ENCODE measurements at regions not wholly inside any gene's neighbourhood (a gene's known extent, or its start where the extent isn't known, plus 50 kb on each side); places are given as distances from the start of the nearest gene placed in this dataset.
"Not testable (repeated sequence)": the region's sequence is repeated elsewhere in the genome, so short reads cannot be mapped to it uniquely, and the experiment has no call there.

DNA sequence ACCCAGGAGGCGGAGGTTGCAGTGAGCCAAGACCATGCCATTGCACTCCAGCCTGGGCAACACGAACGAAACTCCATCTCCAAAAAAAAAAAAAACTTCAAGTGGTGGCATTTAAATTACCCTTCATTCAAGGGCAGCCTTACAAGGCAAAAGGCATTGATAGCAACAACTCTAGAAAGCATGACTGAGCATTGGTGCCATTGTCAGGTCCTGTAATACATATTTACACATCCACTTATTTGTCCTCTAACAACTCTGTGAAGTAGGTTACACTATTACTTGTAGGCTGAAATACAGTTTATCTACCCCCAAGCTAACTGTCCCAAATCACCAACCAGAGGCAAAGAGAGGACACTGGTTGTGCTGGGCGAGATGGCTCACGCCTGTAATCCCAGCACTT is 52.7 kb upstream of the LARP1 start:
- DNase-seq = no peak

DNA sequence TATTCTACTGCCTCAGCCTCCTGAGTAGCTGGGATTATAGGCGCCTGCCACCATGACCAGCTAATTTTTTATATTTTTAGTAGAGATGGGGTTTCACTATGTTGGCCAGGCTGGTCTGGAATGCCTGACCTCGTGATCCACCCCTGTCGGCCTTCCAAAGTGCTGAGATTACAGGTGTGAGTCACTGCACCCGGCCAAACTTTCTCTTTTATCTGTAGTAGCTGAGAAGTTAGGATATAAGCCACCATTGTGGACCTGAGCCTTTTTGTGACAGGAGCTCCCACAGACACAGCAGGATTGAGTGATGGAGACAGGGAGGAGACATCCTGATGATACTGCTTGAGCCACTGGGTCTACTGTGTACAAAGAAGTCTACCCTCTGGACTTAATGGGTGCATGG is 53.5 kb upstream of the LARP1 start:
- not testable (repeated sequence) for DNase-seq

DNA sequence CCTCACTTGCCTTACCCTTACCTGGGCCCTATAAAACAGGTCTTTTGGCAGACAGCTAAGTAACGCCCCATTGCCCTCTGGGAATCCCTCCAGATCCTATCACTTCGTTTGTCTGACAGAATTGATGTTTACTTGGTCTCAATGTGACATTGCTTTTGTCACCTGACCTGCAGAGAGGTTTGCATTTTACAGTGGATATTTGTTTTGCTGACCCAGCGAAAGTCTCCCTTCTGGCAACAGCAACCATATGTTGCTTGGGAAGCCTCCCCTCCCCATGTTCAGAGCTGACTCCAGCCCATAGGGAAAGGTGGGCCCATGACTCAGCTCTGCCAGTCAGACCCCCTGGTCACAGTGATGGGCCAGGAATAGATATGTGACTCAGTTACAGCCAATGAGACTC is 54.0 kb upstream of the LARP1 start:
- DNase-seq = peak; percentile 84

DNA sequence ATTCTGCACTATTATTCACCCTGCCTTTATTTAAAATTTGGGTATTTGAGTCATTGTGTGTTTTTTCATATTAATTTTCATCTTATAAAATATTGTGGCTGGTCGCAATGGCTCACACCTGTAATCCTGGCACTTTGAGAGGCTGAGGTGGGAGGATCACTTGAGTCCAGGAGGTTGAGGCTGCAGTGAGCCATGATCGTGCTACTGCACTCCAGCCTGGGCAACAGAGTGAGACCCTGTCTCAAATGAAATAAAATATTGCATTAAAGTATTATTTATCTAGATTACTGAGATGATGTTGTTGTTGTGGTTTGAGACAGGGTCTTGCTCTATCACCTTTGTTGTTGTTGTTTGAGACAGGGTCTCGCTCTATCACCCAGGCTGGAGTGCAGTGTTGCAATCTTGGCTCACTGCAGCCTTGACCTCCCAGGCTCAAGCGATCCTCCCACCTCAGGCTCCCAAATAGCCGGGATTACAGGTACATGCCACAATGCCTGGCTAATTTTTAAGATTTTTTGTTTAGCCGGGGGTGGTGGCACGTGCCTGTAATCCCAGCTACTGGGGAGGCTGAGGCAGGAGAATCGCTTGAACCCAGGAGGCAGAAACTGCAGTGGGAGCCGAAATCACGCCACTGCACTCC is 54.8 kb upstream of the LARP1 start:
- DNase-seq = not testable (repeated sequence)

DNA sequence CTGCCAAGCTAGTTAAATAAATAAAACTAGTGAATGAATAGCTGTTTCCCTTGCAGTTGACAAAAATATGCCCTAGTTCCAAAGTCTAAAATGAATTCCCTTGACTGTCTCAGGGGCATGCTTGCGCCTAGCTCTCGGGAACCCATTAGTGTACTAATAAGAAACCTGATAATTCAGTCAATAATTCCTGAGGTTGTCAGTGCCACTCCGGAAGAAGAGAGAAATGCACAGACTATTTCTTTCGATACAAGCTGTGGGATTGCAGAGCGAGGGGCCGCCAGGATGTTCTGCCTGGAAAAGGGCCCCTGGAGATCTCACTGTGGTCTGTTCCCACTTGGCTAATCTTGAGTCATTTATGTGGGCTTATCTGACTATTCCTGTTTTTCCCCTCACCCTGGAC is 56.4 kb upstream of the LARP1 start:
- DNase-seq = no peak

DNA sequence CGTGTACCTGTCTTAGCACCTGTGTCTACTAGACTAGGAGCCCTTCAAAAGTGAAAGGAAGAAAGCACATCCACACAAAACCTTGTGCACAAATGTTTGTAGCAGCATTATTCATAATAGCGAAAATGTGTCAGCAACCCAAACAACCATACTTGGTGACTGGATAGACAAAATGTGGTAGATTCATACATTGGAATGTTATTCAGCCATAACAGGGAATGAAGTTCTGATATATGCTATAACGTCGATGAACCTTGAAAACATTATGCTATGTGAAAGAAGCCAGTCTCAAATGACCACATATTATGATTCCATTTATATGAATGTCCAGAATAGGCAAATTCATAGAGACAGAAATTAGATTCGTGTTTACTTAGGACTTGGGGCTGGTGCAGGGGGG is 57.8 kb upstream of the LARP1 start:
- no peak for DNase-seq

DNA sequence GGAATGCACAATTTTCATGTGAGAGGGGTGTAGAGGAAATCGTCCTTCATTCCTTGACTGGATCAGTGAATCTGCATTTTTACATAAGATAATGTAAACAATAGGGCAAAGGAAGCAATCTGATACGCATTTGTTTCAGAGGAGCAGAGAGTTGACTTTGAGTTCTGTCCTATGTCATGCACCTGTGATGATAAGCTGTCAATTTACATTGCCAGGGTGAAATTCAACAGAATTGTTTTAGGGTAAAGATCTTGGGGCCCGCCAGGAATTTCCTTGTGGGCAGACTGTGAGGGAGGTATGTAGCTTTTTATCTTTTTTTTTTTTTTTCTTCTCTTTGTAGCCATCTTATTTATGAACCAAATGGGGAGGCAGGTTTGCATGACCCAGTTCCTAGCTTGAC is 58.3 kb upstream of the LARP1 start:
- no peak for DNase-seq

DNA sequence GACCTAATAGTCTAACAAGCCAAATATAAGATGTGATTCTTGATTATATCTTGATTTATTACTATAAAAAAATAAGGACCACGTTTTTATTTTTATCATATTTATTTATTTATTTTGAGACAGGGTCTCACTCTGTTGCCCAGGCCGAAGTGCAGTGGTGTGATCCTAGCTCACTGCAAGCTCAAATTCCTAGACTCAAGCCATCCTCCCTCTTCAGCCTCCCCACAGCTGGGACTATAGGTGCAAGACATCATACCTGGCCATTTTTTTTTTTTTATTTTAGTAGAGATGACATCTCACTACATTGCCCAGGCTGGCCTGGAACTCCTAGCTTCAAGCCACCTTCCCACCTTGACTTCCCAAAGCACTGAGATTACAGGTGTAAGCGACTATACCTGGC is 61.0 kb upstream of the LARP1 start:
- no peak for DNase-seq

DNA sequence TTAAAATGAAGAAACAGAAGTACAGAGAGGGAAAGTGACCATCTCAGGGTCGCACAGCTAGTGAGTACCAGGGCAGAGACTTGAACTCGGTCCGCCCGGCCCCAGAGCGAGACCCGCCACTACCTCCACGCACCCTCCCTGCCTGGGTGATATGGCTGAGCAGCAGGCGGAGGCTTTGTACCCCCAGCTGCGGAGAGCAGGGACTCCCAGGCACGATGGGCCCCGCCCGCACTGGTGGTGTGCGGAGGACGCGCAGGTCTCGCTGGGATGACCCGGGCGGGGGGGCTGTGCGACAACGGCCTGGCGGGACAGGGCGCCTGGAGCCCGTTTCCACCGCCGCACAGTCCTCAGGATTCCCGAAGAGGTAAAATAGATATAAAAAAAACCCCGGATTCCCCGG is 64.7 kb upstream of the LARP1 start:
- DNase-seq = no peak

DNA sequence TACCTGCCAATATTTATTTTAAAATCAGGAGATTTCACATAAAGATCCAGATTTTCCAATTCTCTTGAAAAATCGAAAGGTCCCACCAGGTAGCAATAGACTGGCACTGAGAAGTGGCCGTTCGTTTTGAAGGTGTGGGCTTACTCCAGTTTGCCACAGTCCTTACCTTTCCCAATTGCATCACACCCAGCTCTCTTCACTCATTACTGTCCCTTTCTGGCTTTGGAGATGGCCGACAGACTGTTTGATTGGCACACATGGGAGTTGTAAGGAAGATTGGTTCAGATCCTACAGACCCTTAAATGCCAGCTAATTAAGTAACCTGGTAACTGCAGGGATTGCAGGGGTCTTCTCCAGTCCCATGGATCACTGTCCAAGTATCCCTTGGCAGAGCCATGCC is 68.7 kb upstream of the LARP1 start:
- DNase-seq = no peak

DNA sequence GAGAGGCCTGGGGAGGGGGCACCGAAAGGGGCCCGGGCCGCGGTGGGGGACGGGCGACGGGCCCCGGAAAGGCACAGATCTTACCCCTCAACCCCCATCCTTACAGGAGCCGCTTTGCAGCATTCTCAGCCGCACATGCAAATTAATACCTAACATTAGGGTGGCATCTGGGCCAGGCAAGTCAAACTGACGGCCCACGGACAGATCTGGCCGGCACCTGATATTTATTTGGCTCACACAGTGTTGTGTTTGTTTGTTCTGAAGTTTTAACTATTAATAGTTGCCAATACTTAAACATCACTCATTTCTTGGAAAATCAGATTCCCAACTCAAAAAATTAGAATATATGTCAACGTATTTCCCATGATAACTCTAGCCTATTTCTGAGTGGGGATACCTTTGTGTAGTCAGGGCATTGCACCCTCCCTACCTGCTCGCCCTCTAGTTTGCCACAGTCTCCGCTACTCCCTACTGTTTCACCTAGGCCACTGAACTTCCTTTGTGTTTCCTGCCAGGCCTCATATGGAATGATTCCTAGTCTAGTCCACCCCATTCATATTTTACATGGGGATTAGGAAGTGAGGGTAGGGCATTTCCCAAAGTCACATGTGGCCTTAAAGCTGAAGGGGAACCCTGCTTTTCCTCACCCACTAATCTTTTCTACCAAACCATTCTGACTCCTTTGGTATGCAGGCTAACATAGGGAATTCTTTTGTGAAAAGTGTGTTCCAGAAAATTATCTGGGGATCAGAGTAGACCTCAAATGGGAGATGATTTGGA is 71.9 kb upstream of the LARP1 start:
- no peak for DNase-seq

DNA sequence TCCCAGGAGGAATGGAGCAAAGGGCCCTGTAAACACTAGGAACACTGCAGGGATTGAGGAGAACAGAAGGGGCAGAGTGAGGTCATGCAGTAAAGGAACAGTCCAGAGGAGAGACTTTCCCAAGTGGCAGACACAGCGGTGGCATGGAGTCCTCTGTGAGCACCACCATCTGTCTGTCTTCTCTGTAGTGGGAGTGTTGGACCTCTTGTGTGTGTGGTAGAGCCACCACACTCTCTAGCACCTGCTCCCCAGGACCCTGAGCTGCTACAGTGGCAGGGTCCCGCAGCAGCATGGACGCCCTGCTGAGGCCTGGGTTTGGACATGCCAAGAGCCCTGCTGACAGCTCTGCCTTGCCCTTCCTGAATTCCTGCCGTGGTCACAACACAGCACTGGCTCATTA is 75.7 kb upstream of the LARP1 start:
- no peak for DNase-seq

DNA sequence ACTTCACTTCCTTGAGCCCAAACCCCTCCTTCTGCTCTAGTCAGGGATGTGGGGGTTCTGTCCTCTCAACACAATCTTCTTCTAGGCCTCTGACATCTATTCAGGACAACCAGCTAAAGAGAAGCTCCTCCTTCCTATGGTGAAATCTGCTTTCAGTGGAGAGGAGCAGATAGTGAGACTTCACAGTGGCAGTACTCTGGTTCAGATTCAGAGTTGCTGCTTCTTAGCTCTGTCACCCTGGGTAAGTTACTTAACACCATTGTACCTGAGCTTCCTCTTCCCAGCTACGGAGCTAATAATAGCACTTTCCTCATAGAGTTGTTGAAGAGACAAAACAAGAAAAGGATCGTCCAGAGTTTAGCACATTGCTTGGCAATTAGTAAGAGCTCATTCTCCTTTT is 77.3 kb upstream of the LARP1 start:
- no peak for DNase-seq

DNA sequence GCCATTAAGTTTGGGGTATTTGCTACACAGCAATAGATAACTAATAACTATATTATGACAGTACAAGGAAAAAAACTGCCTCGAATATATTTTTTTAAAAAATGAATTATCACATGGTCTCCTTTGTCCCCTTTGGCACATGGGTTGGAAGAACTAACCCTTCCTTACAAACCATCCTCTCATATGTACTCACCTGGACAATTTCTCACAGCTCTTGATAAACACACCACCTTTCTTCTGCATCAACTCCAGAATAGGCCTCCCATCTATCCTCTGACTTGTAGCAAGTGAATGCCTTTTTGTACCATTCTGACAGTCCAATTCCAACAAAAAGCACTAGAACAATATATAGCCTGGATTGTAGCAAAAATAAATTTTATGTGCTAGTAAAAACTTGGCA is 78.7 kb upstream of the LARP1 start:
- DNase-seq = no peak

DNA sequence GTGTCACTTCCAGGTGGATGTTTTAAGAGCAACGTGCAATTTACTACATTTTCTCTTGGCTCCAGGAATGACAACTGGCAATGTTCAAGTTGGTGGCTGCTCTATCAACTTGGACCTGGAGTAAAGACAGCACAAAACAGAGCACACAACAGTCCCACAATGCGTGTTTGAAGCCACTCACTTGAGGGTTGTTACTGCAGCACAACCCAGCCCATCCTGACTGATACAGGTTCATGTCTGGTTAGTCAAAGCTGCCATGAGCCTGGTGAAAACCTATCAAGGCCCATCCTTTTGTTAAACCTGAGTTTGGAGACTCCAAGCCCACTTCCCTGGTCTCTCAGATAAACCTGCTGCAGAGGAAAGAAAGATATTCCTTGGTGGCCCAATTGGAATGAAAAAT is 81.1 kb upstream of the LARP1 start:
- DNase-seq = no peak

DNA sequence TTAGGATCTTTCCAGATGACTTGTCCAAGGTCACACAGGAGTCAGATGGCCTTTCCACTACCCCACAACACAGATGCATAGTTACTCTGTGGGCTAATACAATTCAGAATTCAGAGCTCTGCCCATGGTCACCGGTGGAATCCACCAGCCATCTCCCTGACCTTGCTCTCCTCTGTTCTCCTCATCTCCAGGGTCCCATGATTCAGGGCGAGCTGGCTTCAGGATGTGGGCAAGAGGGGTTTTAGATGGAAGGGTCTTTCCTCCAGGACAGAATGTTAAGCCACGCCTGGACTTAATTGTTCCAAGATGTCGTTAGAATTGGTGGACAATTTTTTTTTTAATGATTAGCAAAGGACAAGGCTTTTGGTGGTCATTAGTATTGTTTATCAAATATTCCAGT is 81.7 kb upstream of the LARP1 start:
- DNase-seq = no peak

DNA sequence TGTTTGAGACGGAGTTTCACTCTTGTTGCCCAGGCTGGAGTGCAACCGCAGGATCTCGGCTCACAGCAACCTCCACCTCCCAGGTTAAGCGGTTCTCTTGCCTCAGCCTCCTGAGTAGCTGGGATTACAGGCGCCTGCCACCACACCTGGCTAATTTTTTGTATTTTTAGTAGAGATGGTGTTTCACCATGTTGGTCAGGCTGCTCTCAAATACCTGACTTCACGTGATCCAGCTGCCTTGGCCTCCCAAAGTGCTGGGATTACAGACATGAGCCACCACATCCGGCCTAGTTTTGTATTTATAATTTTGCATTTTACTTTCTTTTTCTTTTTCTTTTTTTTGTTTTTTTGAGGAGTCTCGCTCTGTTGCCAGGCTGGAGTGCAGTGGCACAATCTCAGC is 85.3 kb upstream of the LARP1 start:
- DNase-seq = not testable (repeated sequence)

DNA sequence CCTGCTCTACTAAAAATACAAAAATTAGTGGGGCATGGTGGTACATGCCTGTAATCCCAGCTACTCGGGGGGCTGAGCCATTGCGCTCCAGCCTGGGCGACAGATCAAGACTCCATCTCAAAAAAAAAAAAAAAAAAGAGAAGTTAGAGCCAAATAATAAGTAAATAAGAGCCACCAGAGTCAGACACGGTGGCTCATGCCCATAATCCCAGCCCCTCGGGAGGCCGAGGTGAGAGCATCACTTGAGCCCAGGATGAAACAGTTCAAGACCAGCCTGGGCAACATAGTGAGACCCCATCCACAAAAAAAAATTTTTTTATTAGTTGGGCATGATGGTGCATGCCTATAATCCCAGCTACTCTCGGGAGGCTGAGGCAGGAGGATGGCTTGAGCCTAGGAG is 85.8 kb upstream of the LARP1 start:
- DNase-seq = no peak

DNA sequence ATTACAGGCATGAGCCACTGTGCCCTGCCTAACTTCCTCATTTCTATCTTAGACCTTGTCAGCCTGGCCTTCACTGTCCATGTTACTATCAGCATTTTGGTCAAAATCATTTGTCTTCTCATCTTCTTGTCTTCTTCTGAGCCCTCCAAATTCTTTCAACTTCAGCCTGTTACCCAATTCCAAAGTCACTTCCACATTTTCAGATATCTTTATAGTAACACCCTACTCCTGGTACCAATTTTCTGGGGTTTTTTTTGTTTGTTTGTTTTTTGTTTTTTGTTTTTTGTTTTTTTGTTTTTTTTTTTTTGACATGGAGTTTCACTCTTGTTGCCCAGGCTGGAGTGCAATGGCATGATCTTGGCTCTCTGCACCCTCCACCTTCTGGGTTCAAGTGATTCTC is 90.3 kb upstream of the LARP1 start:
- DNase-seq = no peak

DNA sequence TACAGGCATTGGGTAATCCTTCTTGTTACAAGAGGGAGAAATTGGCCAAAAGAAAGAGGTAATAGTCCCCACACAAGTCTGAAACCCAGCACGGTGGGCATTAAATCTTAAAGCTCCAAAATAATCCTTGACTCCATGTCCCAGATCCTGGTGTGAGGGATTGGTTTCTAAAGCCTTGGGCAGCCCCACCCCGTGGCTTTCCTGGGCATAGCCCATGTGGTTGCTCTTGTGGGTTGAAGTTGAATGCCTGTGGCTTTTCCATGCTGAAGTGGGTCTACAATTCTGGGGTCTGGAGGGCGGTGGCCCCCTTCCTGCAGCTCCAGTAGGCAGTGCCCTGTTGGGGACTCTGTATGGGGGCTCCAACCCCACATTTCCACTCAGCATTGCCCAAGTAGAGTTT is 91.8 kb upstream of the LARP1 start:
- no peak for DNase-seq

DNA sequence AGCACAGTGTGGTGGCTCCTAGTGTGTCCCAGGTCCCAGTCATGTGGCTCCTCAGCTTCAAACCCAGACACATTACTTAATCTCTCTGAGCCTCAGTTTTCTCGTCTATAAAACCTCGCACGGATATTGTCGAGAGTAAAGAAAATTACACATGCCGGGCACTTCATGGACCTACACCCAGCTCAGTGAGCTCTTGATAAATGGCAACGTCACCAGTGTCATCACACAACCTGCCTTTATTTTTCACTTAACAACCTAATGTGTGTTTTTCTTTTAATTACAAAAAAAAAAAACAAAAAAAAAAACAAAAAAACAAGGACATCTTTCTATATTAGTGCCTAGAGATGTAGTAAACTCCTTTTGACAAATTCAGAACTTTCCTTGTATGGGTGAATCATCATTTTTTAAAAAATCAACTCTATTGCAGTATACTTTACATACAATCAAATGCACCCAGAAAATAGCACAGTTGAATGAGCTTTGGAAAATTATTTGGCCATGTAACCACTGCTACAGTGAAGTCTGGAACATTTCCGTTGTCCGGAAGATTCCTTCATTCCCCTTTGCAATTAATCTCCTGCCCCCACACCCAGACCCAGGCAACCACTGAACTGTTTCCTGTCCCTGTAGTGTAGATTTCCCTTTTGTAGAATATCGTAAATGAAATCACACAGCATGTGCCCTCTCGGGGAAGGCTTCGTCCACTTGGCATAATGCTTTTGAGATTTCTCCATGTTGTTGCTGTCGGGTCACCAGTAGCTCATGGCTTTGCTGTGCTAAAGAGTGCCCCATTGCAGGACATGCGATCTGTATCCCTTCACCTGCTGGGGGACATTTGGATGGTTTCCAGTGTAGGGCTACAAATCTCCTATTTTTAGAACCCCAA is 100.4 kb upstream of the LARP1 start:
- DNase-seq = no peak

DNA sequence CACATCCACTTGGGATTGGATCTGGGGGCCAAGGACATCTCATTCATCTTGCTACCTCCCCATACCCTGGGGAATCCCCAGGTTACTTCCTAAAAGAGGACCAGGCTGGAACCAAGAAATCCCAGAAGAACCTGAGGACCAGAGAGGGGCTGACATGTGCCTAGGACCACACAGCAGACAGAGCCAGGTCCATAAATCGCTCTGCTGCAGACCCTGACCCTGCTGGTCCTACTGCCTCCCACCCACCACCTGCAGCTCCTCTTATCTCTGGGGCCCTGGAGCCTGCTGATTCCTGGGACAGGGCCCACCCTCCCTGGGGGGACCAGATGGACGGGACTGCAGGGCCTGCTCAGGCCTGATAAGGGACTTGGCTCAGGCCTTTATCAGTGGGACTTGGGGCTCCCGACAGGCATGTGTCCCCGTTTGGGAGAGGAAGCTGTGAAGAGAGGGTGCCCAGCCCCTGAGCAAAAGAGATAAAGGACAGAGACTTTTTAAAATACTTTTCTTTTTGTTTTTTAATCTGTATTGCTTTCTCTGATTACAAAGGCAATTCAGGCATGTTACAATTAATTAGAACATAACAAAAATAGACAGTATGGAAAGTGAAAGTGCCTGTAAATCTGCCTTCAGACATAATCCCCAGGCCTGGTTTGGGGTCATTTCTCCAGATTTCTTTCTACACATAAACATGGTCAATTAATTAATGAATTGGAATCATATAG is 101.3 kb upstream of the LARP1 start:
- no peak for DNase-seq

DNA sequence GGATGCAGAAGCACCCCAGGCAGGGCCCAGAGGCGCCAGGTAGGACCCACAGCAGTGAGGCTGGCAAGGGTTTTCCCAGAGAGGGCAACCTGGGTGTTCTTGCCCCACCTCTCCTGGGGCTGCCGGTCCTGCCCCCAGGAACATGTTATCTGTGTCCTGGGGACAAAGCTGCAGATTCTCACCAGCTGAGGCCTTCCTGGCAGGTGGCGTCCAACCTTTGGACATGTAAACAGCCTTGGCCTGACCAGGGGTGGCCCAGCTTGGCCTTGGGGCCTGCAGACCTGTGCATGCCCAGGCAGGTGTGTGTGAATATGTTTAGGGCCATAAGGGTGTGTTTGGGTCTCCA is 101.8 kb upstream of the LARP1 start:
- DNase-seq = no peak
